Adrenal gland (tissue), 5 donors: ENCODE measurements at regions not wholly inside any gene's neighbourhood (a gene's known extent, or its start where the extent isn't known, plus 50 kb on each side); places are given as distances from the start of the nearest gene placed in this dataset.

Experiments
- CTCF ChIP-seq, 6 experiments: fragments of 450-650 bp in 4 of 6; fragments of 200-600 bp in 2 of 6; sonication (generic) in 1 of 6; IDR thresholded peaks; 1 replicate in 5 of 6; 2 replicates in 1 of 6; pipeline versions ENCODE4 v1.5.1 to v1.8.0; 2016 to 2021; ENCODE audit warnings: antibody characterized with exemption in 6 of 6, mild to moderate bottlenecking in 2 of 6, moderate library complexity in 1 of 6
- POLR2A ChIP-seq, 2 donors: fragments of 450-650 bp; IDR thresholded peaks; one replicate each; pipeline ENCODE4 v1.6.1; 2017; ENCODE audit warnings: antibody characterized with exemption in 2 of 2, mild to moderate bottlenecking in 2 of 2, moderate library complexity in 1 of 2
- donor health status: DM: no; HTN: no; CAD: no.

GRCh38 chr5:116663081-116663480 is 88.5 kb upstream of the SEMA6A start:
- TF ChIP-seq CTCF (IDR thresholded peaks at IDR 0.05): no peak
- no peak for TF ChIP-seq POLR2A (IDR thresholded peaks at IDR 0.05)
